GM12875 (cell line): ENCODE measurements at regions not wholly inside any gene's neighbourhood (a gene's known extent, or its start where the extent isn't known, plus 50 kb on each side); places are given as distances from the start of the nearest gene placed in this dataset.

ENCODE experiments used
- H3K4me3 ChIP-seq: one replicate; pipeline ENCODE4 v1.5.1; 2011; ENCODE audit warnings: low read depth, low read length, control low read depth
- CTCF ChIP-seq: IDR thresholded peaks from 2 replicates; pipeline ENCODE4 v1.5.1; 2011; ENCODE audit warnings: low read depth, mild to moderate bottlenecking, control low read depth, inconsistent platforms, low read length, moderate library complexity, borderline replicate concordance; ENCODE audit not compliant: insufficient read depth

- H3K4me3 ChIP-seq, result no peak overlapping the region
- TF ChIP-seq CTCF, result no peak
Observed at GRCh38 chr13:56670563-56670962, 470.2 kb upstream of the PRR20A start.

- TF ChIP-seq CTCF, result no peak
- H3K4me3 ChIP-seq, result no peak overlapping the region
Observed at GRCh38 chr13:56681404-56681803, 459.3 kb upstream of the PRR20A start.

GRCh38 chr13:56687131-56687530, 453.6 kb upstream of the PRR20A start:
- no peak overlapping the region for H3K4me3 ChIP-seq
- TF ChIP-seq CTCF, result no peak

- TF ChIP-seq CTCF, result no peak
- no peak overlapping the region for H3K4me3 ChIP-seq
Observed at GRCh38 chr13:56697011-56697410, 443.7 kb upstream of the PRR20A start.

- no peak for TF ChIP-seq CTCF
- no peak overlapping the region for H3K4me3 ChIP-seq
Observed at GRCh38 chr13:56700324-56700723, 440.4 kb upstream of the PRR20A start.

GRCh38 chr13:56706485-56706884, 434.2 kb upstream of the PRR20A start:
- H3K4me3 ChIP-seq, result no peak overlapping the region

GRCh38 chr13:56713656-56714055, 427.1 kb upstream of the PRR20A start:
- no peak overlapping the region for H3K4me3 ChIP-seq
- TF ChIP-seq CTCF, result no peak

More at GRCh38 chr13:56706485-56706884, 434.2 kb upstream of the PRR20A start:
- TF ChIP-seq CTCF, result no peak
